Suprapubic skin (tissue), 4 donors: ENCODE measurements at regions not wholly inside any gene's neighbourhood (a gene's known extent, or its start where the extent isn't known, plus 50 kb on each side); places are given as distances from the start of the nearest gene placed in this dataset.

Experiments used
- CTCF ChIP-seq, 2 donors: fragments of 200-600 bp in 1 of 2; fragments of 450-650 bp in 1 of 2; sonication (generic) in 1 of 2; IDR thresholded peaks; one replicate each; pipeline ENCODE4 v1.5.1; 2016 to 2019; ENCODE audit warnings: antibody characterized with exemption in 2 of 2, mild to moderate bottlenecking in 1 of 2, moderate library complexity in 1 of 2
- POLR2A ChIP-seq, 2 donors: fragments of 450-650 bp; IDR thresholded peaks; one replicate each; pipeline ENCODE4 v1.6.1; 2017; ENCODE audit warnings: antibody characterized with exemption in 2 of 2, mild to moderate bottlenecking in 2 of 2, moderate library complexity in 2 of 2
- POLR2AphosphoS5 ChIP-seq, 3 donors: sonication (generic); formaldehyde crosslinking; IDR thresholded peaks; one replicate each; pipeline ENCODE4 v1.6.1; 2017; ENCODE audit warnings: antibody characterized with exemption in 3 of 3

GRCh38 chr13:90311929-90312328, 1035.6 kb upstream of the MIR17HG start:
- TF ChIP-seq CTCF (IDR thresholded peaks at IDR 0.05) (no peak), POLR2AphosphoS5 (IDR thresholded peaks at IDR 0.05) (no peak), POLR2A (IDR thresholded peaks at IDR 0.05) (no peak)
